ENCODE measurements at regions not wholly inside any gene's neighbourhood (a gene's known extent, or its start where the extent isn't known, plus 50 kb on each side); places are given as distances from the start of the nearest gene placed in this dataset.

DNA sequence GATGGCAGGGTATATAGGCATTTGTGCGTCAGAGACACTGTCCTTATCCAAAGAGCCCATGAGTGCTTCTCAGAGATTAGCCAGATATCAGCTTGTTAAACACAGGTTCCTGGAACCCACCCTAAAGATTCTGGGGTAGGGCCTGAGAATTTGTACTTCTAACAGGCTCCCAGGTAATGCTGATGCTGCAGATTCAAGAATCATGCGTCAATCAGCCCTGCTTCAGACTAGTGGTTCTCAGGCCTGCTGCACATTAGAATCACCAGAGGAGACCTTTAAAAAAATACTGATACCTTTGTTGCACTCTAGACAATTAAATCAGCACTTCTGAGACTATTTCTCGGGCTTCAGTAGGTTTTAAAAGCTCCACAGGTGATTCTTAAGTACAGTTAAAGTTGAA lies 369.5 kb downstream of the MFSD1 start:
- Histone ChIP-seq H3K9me3 (ENCODE audit: control insufficient read depth in 5 of 5, low read length in 5 of 5) (no peaks in the 10 kb centered on the region), H3K27me3 (ENCODE audit: control insufficient read depth in 5 of 5, insufficient read depth in 4 of 5, low read length in 5 of 5) (no peaks in the 10 kb centered on the region), H3K9ac (ENCODE audit: low read length in 5 of 5) (no peak overlapping the region), H3K27ac (ENCODE audit: low read depth, low read length) (no peak overlapping the region), H3K4me1 (ENCODE audit: control insufficient read depth in 5 of 5, insufficient read depth in 5 of 5, low read length in 5 of 5) (no peaks in the 10 kb centered on the region), H3K36me3 (ENCODE audit: control insufficient read depth in 5 of 5, insufficient read depth in 5 of 5, low read length in 5 of 5) (no peaks in the 10 kb centered on the region), H3K4me3 (ENCODE audit: low read depth in 1 of 5, low read length in 5 of 5) (no peak overlapping the region)

DNA sequence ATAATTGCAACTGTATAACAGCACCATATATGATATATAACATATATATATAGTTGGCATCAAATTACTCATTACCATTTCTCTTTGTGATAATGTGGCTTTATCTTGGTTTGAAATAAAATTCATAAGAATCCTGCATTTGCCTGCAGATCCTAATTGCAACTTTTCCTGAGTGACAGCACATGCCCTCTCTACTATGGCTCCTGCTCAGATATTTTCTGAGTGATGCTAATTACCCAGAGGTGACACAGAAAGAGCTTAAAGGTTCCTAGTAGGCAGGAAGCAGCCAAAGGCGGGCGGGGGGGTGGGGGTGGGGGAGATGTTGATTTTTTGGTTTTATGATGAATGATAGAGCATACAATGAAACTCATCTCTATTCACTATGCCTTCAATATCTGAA lies 370.6 kb downstream of the MFSD1 start:
- no peak overlapping the region for H3K27ac ChIP-seq (ENCODE audit: low read depth, low read length)
- H3K9me3 ChIP-seq (ENCODE audit: control insufficient read depth in 5 of 5, low read length in 5 of 5): no peaks in the 10 kb centered on the region
- no peak overlapping the region for H3K9ac ChIP-seq (ENCODE audit: low read length in 5 of 5)
- H3K36me3 ChIP-seq (ENCODE audit: control insufficient read depth in 5 of 5, insufficient read depth in 5 of 5, low read length in 5 of 5): no peaks in the 10 kb centered on the region
- H3K27me3 ChIP-seq (ENCODE audit: control insufficient read depth in 5 of 5, insufficient read depth in 4 of 5, low read length in 5 of 5): no peaks in the 10 kb centered on the region
- H3K4me3 ChIP-seq (ENCODE audit: low read depth in 1 of 5, low read length in 5 of 5): no peak overlapping the region
- H3K4me1 ChIP-seq (ENCODE audit: control insufficient read depth in 5 of 5, insufficient read depth in 5 of 5, low read length in 5 of 5): no peaks in the 10 kb centered on the region

DNA sequence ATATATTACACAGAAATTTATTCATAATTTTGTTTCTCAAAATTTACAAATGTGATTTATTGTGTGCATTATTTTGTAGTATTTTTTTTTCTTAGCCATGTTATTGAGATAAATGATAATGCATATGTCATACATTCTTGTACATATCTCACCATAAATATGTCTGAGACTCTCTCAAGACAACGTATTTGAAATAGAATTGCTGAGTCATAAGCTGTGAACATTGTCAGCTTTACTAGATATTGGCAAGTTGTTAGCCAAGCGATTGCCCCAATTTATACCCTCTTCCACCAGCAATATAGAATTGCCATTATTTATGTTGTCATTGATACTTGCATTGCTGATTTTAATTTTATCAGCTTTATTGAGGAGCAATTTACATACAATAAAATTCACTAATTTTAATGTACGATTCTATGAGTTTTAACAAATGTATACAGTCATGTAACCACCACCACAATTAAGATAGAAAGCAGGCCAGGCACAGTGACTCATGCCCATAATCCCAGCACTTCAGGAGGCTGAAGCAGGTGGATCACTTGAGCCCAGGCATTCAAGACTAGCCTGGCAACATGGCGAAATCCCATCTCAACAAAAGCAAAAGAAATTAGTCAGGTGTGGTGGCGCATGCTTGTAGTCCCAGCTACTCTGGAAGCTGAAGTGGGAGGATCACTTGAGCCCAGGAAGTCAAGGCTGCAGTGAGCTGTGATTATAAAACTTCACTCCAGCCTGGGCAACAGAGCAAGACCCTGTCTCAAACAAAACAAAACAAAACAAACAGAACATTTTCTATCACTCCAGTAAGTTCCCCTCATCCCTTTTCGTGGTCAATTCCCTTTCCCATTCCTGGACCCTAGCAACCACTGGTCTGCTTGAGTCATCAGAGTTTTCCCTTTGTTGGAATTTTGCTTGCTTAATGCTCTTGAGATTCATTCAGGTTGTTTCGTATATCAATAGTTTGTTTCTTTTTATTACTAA lies 373.1 kb downstream of the MFSD1 start:
- H3K36me3 ChIP-seq (ENCODE audit: control insufficient read depth in 5 of 5, insufficient read depth in 5 of 5, low read length in 5 of 5): no peaks in the 10 kb centered on the region
- H3K27me3 ChIP-seq (ENCODE audit: control insufficient read depth in 5 of 5, insufficient read depth in 4 of 5, low read length in 5 of 5): no peaks in the 10 kb centered on the region
- H3K27ac ChIP-seq (ENCODE audit: low read depth, low read length): no peak overlapping the region
- H3K4me1 ChIP-seq (ENCODE audit: control insufficient read depth in 5 of 5, insufficient read depth in 5 of 5, low read length in 5 of 5): no peaks in the 10 kb centered on the region
- no peak overlapping the region for H3K4me3 ChIP-seq (ENCODE audit: low read depth in 1 of 5, low read length in 5 of 5)
- no peak overlapping the region for H3K9ac ChIP-seq (ENCODE audit: low read length in 5 of 5)
- H3K9me3 ChIP-seq (ENCODE audit: control insufficient read depth in 5 of 5, low read length in 5 of 5): no peaks in the 10 kb centered on the region

DNA sequence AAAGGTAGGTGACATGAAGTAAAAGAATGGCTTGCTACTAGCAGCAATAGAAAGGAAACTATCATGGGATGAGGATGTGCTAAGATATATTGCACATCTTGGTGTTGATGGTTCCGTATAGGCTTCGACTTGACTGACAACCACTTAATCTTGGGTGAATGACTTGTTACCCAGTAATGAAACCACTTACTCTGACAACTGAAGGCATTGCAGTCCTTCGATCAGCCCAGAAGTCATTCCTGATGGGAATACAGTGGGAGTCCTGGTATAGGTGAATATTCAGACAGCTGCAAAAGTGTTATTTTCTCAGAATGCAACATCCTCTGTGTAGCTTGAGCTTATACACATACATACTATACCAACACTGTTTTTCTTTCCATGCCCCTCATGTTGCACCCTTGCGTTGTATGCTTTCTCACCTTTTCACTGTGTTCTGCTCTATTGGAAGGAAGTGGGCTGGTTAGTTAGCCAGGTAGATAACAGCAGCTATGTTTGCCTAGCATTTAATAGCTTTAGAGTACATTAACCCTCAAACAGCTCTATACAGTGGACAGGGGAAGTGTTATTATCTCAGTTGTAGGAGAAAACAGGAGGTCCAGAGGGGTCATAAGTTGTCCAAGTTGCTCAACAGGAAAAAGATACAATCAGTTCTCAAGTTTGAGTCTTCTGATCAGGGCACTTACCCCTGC lies 376.5 kb downstream of the MFSD1 start:
- no peak overlapping the region for H3K9ac ChIP-seq (ENCODE audit: low read length in 5 of 5)
- no peak overlapping the region for H3K27ac ChIP-seq (ENCODE audit: low read depth, low read length)
- H3K36me3 ChIP-seq (ENCODE audit: control insufficient read depth in 5 of 5, insufficient read depth in 5 of 5, low read length in 5 of 5): no peaks in the 10 kb centered on the region
- H3K27me3 ChIP-seq (ENCODE audit: control insufficient read depth in 5 of 5, insufficient read depth in 4 of 5, low read length in 5 of 5): no peaks in the 10 kb centered on the region
- no peaks in the 10 kb centered on the region for H3K9me3 ChIP-seq (ENCODE audit: control insufficient read depth in 5 of 5, low read length in 5 of 5)
- no peaks in the 10 kb centered on the region for H3K4me1 ChIP-seq (ENCODE audit: control insufficient read depth in 5 of 5, insufficient read depth in 5 of 5, low read length in 5 of 5)
- no peak overlapping the region for H3K4me3 ChIP-seq (ENCODE audit: low read depth in 1 of 5, low read length in 5 of 5)

DNA sequence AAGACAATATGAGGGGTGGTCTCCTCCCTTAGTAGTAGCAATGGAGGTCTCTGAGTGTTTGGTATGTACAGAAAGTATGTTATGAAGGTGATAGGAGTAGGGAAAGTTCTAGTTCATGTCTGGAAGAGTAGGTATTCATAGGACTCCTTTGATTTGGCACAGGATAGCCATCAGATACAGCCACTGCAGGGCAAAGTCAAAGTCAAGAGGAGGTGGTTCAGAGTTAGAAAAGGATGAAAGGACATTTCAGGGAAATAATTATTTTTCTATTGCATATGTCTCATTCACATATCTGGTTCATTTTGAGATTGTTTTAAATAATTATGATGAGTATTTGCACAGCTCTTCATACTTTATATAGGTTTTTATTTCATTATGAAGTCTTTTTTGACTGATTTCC lies 381.1 kb downstream of the MFSD1 start:
- Histone ChIP-seq H3K4me1 (ENCODE audit: control insufficient read depth in 5 of 5, insufficient read depth in 5 of 5, low read length in 5 of 5) (peaks cover 0 to 12% (median 5%) of the 10 kb centered on the region in 5 donors), H3K36me3 (ENCODE audit: control insufficient read depth in 5 of 5, insufficient read depth in 5 of 5, low read length in 5 of 5) (no peaks in the 10 kb centered on the region), H3K27me3 (ENCODE audit: control insufficient read depth in 5 of 5, insufficient read depth in 4 of 5, low read length in 5 of 5) (no peaks in the 10 kb centered on the region), H3K9ac (ENCODE audit: low read length in 5 of 5) (no peak overlapping the region), H3K27ac (ENCODE audit: low read depth, low read length) (no peak overlapping the region), H3K9me3 (ENCODE audit: control insufficient read depth in 5 of 5, low read length in 5 of 5) (no peaks in the 10 kb centered on the region), H3K4me3 (ENCODE audit: low read depth in 1 of 5, low read length in 5 of 5) (no peak overlapping the region)

DNA sequence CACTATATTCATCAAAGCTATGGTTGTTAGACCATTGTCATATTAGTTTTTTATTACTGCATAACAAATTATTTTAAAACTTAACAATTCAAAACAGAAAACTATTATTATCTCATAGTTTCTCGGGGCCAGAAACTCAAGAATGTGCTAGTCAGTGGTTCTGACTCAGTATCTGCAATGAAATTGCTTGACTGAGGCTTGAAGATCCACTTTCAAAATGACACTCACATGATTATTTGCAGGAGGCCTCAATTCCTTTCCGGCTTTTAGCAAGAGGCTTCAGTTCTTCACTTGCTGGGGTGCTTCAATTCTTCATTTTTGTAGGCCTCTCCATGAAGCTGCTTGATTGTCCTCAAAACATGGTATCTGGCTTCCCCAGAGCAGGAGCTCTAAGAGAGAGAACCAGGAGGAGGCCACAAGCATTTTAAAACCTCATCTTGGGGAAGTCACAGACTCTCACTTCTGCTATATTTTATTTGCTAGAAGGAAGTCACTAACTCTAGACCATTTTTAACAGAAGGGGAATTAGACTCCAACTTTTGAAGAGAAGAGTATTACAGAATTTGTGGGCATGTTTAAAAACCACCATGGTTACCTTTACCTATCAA lies 383.7 kb downstream of the MFSD1 start:
- Histone ChIP-seq H3K9ac (ENCODE audit: low read length in 5 of 5) (no peak overlapping the region), H3K36me3 (ENCODE audit: control insufficient read depth in 5 of 5, insufficient read depth in 5 of 5, low read length in 5 of 5) (no peaks in the 10 kb centered on the region), H3K27ac (ENCODE audit: low read depth, low read length) (no peak overlapping the region), H3K27me3 (ENCODE audit: control insufficient read depth in 5 of 5, insufficient read depth in 4 of 5, low read length in 5 of 5) (no peaks in the 10 kb centered on the region), H3K4me1 (ENCODE audit: control insufficient read depth in 5 of 5, insufficient read depth in 5 of 5, low read length in 5 of 5) (peaks cover 0 to 12% (median 5%) of the 10 kb centered on the region in 5 donors), H3K4me3 (ENCODE audit: low read depth in 1 of 5, low read length in 5 of 5) (no peak overlapping the region), H3K9me3 (ENCODE audit: control insufficient read depth in 5 of 5, low read length in 5 of 5) (no peaks in the 10 kb centered on the region)

DNA sequence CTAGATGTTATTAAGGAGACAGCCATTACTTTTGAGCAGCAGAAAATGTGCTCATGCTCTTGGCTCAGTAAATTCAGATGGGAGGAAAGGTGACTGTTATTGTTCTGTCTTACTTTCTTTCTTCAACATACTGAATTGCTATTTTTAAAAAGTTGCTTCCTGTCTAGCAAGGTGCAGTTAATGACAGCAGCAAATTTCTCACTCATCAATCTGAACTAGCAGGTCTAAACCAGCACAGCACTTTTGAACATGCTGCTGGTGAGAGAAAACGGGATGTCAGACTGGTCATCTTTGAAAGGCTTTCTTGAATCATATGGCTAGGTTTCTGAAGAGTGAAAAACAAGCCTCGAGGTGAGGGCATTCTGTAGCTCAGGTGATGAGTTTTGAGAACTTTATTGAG lies 384.7 kb downstream of the MFSD1 start:
- peaks cover 0 to 12% (median 5%) of the 10 kb centered on the region in 5 donors for H3K4me1 ChIP-seq (ENCODE audit: control insufficient read depth in 5 of 5, insufficient read depth in 5 of 5, low read length in 5 of 5)
- no peak overlapping the region for H3K27ac ChIP-seq (ENCODE audit: low read depth, low read length)
- H3K4me3 ChIP-seq (ENCODE audit: low read depth in 1 of 5, low read length in 5 of 5): no peak overlapping the region
- no peak overlapping the region for H3K9ac ChIP-seq (ENCODE audit: low read length in 5 of 5)
- H3K27me3 ChIP-seq (ENCODE audit: control insufficient read depth in 5 of 5, insufficient read depth in 4 of 5, low read length in 5 of 5): no peaks in the 10 kb centered on the region
- H3K9me3 ChIP-seq (ENCODE audit: control insufficient read depth in 5 of 5, low read length in 5 of 5): no peaks in the 10 kb centered on the region
- H3K36me3 ChIP-seq (ENCODE audit: control insufficient read depth in 5 of 5, insufficient read depth in 5 of 5, low read length in 5 of 5): no peaks in the 10 kb centered on the region

DNA sequence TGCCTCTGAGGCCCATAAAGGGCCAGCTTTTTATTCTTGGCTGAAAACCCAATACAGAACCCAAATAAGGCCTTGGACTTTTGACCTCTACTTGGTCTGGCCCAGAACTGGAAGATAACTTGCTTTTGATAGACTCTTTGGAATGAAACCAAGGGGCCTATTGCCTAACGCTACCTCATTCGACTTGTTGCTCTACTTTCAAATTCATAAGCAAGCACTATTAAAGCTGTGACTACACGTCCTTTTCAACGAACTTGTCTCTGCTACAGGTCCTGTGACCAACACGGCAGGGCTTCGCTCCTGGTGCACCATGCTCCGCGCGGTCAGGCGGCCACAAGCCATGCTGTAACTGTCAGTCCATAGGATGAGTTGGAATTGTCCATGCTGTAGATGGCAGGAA lies 385.4 kb downstream of the MFSD1 start:
- Histone ChIP-seq H3K27ac (ENCODE audit: low read depth, low read length) (no peak overlapping the region), H3K4me1 (ENCODE audit: control insufficient read depth in 5 of 5, insufficient read depth in 5 of 5, low read length in 5 of 5) (peaks cover 0 to 12% (median 5%) of the 10 kb centered on the region in 5 donors), H3K9me3 (ENCODE audit: control insufficient read depth in 5 of 5, low read length in 5 of 5) (no peaks in the 10 kb centered on the region), H3K4me3 (ENCODE audit: low read depth in 1 of 5, low read length in 5 of 5) (no peak overlapping the region), H3K27me3 (ENCODE audit: control insufficient read depth in 5 of 5, insufficient read depth in 4 of 5, low read length in 5 of 5) (no peaks in the 10 kb centered on the region), H3K36me3 (ENCODE audit: control insufficient read depth in 5 of 5, insufficient read depth in 5 of 5, low read length in 5 of 5) (no peaks in the 10 kb centered on the region), H3K9ac (ENCODE audit: low read length in 5 of 5) (no peak overlapping the region)

DNA sequence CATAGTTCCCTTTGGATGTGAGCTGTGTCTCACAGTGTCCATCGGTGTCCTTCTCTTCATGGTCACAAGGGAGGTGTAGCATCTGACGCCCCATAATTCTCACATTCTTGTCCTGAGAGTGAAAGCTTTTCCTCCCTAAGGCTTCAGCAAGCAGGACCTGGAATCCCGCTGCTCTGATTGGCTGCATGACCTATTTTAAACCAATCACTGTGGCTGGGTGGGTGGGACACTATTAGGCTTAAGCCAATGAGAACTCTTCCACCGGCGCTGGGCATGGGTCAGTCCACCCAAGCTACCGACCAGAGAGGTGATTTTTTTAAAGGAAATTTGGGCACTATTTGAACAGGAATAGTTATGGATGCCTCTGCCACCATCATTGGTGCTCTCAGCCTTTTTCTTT lies 385.9 kb downstream of the MFSD1 start:
- Histone ChIP-seq H3K4me1 (ENCODE audit: control insufficient read depth in 5 of 5, insufficient read depth in 5 of 5, low read length in 5 of 5) (peaks cover 0 to 12% (median 5%) of the 10 kb centered on the region in 5 donors), H3K9me3 (ENCODE audit: control insufficient read depth in 5 of 5, low read length in 5 of 5) (no peaks in the 10 kb centered on the region), H3K4me3 (ENCODE audit: low read depth in 1 of 5, low read length in 5 of 5) (no peak overlapping the region), H3K9ac (ENCODE audit: low read length in 5 of 5) (no peak overlapping the region), H3K27me3 (ENCODE audit: control insufficient read depth in 5 of 5, insufficient read depth in 4 of 5, low read length in 5 of 5) (no peaks in the 10 kb centered on the region), H3K36me3 (ENCODE audit: control insufficient read depth in 5 of 5, insufficient read depth in 5 of 5, low read length in 5 of 5) (no peaks in the 10 kb centered on the region), H3K27ac (ENCODE audit: low read depth, low read length) (no peak overlapping the region)
